ENCODE measurements at regions not wholly inside any gene's neighbourhood (a gene's known extent, or its start where the extent isn't known, plus 50 kb on each side); places are given as distances from the start of the nearest gene placed in this dataset.

DNA sequence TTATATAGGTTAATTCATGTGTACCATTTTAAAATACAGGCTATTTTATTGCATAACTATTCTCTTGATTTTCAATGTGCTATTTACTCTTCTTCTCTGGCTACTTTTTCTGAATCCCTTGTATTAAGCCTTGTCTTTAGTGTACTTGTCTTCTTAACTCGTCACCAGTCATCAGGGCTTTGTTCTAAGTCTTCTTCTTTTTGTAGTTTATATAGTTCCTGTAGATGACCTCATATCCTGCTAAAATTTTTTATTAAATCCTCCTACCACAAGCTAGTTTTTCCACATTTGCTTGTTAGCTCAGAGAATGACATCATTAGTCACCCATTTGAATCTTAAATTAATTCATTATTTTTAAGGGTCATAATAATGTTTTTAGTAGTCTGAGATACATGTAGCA is 1281.9 kb downstream of the KCNT2 start:
- no peak for TF ChIP-seq POLR2A (IDR thresholded peaks at IDR 0.05)
- TF ChIP-seq, protein P1, sequence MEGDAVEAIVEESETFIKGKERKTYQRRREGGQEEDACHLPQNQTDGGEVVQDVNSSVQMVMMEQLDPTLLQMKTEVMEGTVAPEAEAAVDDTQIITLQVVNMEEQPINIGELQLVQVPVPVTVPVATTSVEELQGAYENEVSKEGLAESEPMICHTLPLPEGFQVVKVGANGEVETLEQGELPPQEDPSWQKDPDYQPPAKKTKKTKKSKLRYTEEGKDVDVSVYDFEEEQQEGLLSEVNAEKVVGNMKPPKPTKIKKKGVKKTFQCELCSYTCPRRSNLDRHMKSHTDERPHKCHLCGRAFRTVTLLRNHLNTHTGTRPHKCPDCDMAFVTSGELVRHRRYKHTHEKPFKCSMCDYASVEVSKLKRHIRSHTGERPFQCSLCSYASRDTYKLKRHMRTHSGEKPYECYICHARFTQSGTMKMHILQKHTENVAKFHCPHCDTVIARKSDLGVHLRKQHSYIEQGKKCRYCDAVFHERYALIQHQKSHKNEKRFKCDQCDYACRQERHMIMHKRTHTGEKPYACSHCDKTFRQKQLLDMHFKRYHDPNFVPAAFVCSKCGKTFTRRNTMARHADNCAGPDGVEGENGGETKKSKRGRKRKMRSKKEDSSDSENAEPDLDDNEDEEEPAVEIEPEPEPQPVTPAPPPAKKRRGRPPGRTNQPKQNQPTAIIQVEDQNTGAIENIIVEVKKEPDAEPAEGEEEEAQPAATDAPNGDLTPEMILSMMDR (IDR thresholded peaks at IDR 0.05) = no peak
- TF ChIP-seq POLR2AphosphoS5 (IDR thresholded peaks at IDR 0.05) = no peak
